Heart right ventricle (tissue), 16 donors: ENCODE measurements at regions not wholly inside any gene's neighbourhood (a gene's known extent, or its start where the extent isn't known, plus 50 kb on each side); places are given as distances from the start of the nearest gene placed in this dataset.

Experiments
- ATAC-seq, 8 donors: fragments of 200-7000 bp; cut with Tn5 transposase; one replicate each; pipeline ENCODE4 v1.9.1; 2020; ENCODE audit warnings: mild to moderate bottlenecking in 8 of 8, moderate library complexity in 8 of 8, moderate number of reproducible peaks in 1 of 8
- DNase-seq, 2 donors: peaks; one replicate each; pipeline ENCODE4 v3.0.0-alpha.2; 2020
- H3K27ac ChIP-seq, 10 donors: fragments of 200-600 bp; sonication (generic) in 2 of 10; one replicate each; pipeline versions ENCODE4 v1.5.0 to v1.8.0; 2020 to 2022; ENCODE audit warnings: mild to moderate bottlenecking in 3 of 10
- H3K27me3 ChIP-seq, 7 donors: fragments of 200-600 bp; one replicate each; pipeline ENCODE4 v1.8.0; 2021 to 2022; ENCODE audit warnings: mild to moderate bottlenecking in 2 of 7
- H3K36me3 ChIP-seq, 9 donors: fragments of 200-600 bp; sonication (generic) in 1 of 9; one replicate each; pipeline versions ENCODE4 v1.5.0 to v1.8.0; 2020 to 2022; ENCODE audit warnings: mild to moderate bottlenecking in 2 of 9
- H3K4me1 ChIP-seq, 9 donors: fragments of 200-600 bp; sonication (generic) in 1 of 9; one replicate each; pipeline versions ENCODE4 v1.5.0 to v1.8.0; 2020 to 2022; ENCODE audit warnings: mild to moderate bottlenecking in 4 of 9
- H3K4me3 ChIP-seq, 10 donors: fragments of 200-600 bp; sonication (generic) in 2 of 10; one replicate each; pipeline versions ENCODE4 v1.5.0 to v1.8.0; 2020 to 2022; ENCODE audit warnings: mild to moderate bottlenecking in 7 of 10, moderate library complexity in 2 of 10
- H3K9me3 ChIP-seq, 11 donors: fragments of 200-600 bp in 10 of 11; sonication (generic) in 2 of 11; one replicate each; pipeline versions ENCODE4 v1.5.0 to v1.8.0; 2013 to 2022; ENCODE audit warnings: mild to moderate bottlenecking in 2 of 11, control low read depth in 1 of 11, moderate library complexity in 1 of 11
- CTCF ChIP-seq, 9 donors: fragments of 200-600 bp; sonication (generic) in 2 of 9; IDR thresholded peaks; one replicate each; pipeline versions ENCODE4 v1.5.0 to v1.8.0; 2021 to 2022; ENCODE audit warnings: antibody characterized with exemption in 9 of 9, mild to moderate bottlenecking in 5 of 9, moderate library complexity in 1 of 9
- whole genome bisulfite sequencing, 2 donors: extraction: QIAGEN DNeasy Blood & Tissue Kit; methylation state at CpG; one replicate each; pipeline ENCODE4 v1.1.7; 2013; ENCODE audit warnings: inconsistent platforms in 1 of 2; 5-methylcytosine and 5-hydroxymethylcytosine counted together
- intact Hi-C, 10 donors: fragments of 100-400 bp; cut with DNase I; formaldehyde crosslinking; loops; one replicate each; pipeline versions ENCODE4 v1.11.1 to v1.14.2; 2022
- donor health status: Arrhythmogenic right ventricular cardiomyopathy.
- donor health status: ischemic (EF 13 %, LVEDD 7.1; RV severe dilation, severe dysfunction).
- donor health status: healthy with polysubstance abuse.
- donor health status: DM: no; HTN: yes; CAD: no.
- donor health status: DM: no; HTN: no; CAD: no.
- donor health status: ischemic (EF 25% LVEDD 6.9; RV normal size, moderate dysfunction).
- donor health status: ischemic (EF 25% LVEDD 5.7; RV mildly dilated, moderate dysfunction).
- donor health status: healthy.
- donor health status: DM: yes; HTN: yes; CAD: no.
- donor health status: Ischemic cardiomyopathy.
- donor health status: ischemic (EF 35%, LVEDD 5.7; RV mildly dilated, moderate dysfunction).
- donor health status: nonischemic (EF 11% LVEDD 7.7; RV severe dilation, severe dysfunction).
- donor health status: DM: yes; HTN: yes; CAD: no.
- donor health status: PGD.
- donor health status: ischemic (EF 29% LVEDD 5.4; RV normal size, mild dysfunction).
- donor health status: nonischemic (EF 23%, LVEDD 6.1; RV moderate dilation, normal function).

GRCh38 chr4:187289371-187289770 lies 565.7 kb upstream of the FAT1 start:
- intact Hi-C loops: no loop called here

GRCh38 chr4:187294861-187295260 lies 571.2 kb upstream of the FAT1 start:
- 52 to 62% methylated on average over 3 of the region's 3 CpGs for WGBS, 2 donors
- no peak overlapping the region for H3K4me3 ChIP-seq
- no peak for DNase-seq
- no peak for ATAC-seq
- H3K36me3 ChIP-seq: no peaks in the 10 kb centered on the region
- no peak for TF ChIP-seq CTCF (IDR thresholded peaks at IDR 0.05)
- no peaks in the 10 kb centered on the region for H3K4me1 ChIP-seq
- intact Hi-C loops: no loop called here
- no peaks in the 10 kb centered on the region for H3K27me3 ChIP-seq
- peaks cover 0 to 23% (median 0%) of the 10 kb centered on the region in 11 donors for H3K9me3 ChIP-seq
- H3K27ac ChIP-seq: no peak overlapping the region

More at GRCh38 chr4:187289371-187289770, 565.7 kb upstream of the FAT1 start:
- H3K9me3 ChIP-seq: peaks cover 0 to 7% (median 0%) of the 10 kb centered on the region in 11 donors
- no peak overlapping the region for H3K4me3 ChIP-seq
- no peaks in the 10 kb centered on the region for H3K36me3 ChIP-seq
- TF ChIP-seq CTCF (IDR thresholded peaks at IDR 0.05): no peak
- no peak for ATAC-seq
- H3K4me1 ChIP-seq: no peaks in the 10 kb centered on the region
- H3K27ac ChIP-seq: no peak overlapping the region
- no peak for DNase-seq
- H3K27me3 ChIP-seq: no peaks in the 10 kb centered on the region
- 41 to 44% methylated on average over 2 of the region's 2 CpGs for WGBS, 2 donors

GRCh38 chr4:187301923-187302322 lies 578.3 kb upstream of the FAT1 start:
- H3K27ac ChIP-seq: no peak overlapping the region
- peaks cover 0 to 13% (median 0%) of the 10 kb centered on the region in 11 donors for H3K9me3 ChIP-seq
- no peak overlapping the region for H3K4me3 ChIP-seq
- ATAC-seq (no peak), DNase-seq (no peak)
- H3K4me1 ChIP-seq: no peaks in the 10 kb centered on the region
- no peaks in the 10 kb centered on the region for H3K36me3 ChIP-seq
- no peak for TF ChIP-seq CTCF (IDR thresholded peaks at IDR 0.05)
- whole genome bisulfite sequencing, 2 donors: 94% methylated on average over 16 of the region's 16 CpGs
- no peaks in the 10 kb centered on the region for H3K27me3 ChIP-seq
- intact Hi-C loops: no loop called here

GRCh38 chr4:187302457-187303150 lies 578.9 kb upstream of the FAT1 start:
- Histone ChIP-seq H3K36me3 (no peaks in the 10 kb centered on the region), H3K4me1 (no peaks in the 10 kb centered on the region), H3K9me3 (peaks cover 0 to 9% (median 0%) of the 10 kb centered on the region in 11 donors), H3K27me3 (no peaks in the 10 kb centered on the region), H3K4me3 (no peak overlapping the region), H3K27ac (no peak overlapping the region)
- no peak for TF ChIP-seq CTCF (IDR thresholded peaks at IDR 0.05)
- DNase-seq (no peak), ATAC-seq (no peak)
- 47 to 49% methylated on average over 6 of the region's 6 CpGs for WGBS, 2 donors
- intact Hi-C loops: no loop called here
